GM23338 (cell line): ENCODE measurements at regions not wholly inside any gene's neighbourhood (a gene's known extent, or its start where the extent isn't known, plus 50 kb on each side); places are given as distances from the start of the nearest gene placed in this dataset.

Experiments used
- ATAC-seq: fragments of 200-7000 bp; cut with Tn5 transposase; 3 replicates; pipeline ENCODE4 v1.9.1; 2020
- DNase-seq: peaks from one replicate; pipeline ENCODE4 v3.0.0-alpha.2; 2015; ENCODE audit warnings: low spot score
- H2AFZ ChIP-seq: fragments of 200-600 bp; sonication (generic); 2 replicates; pipeline ENCODE4 v1.8.0; 2016; ENCODE audit warnings: antibody characterized with exemption, mild to moderate bottlenecking, moderate library complexity
- H3F3A ChIP-seq: fragments of 200-600 bp; sonication (generic); replicated peaks from 2 replicates; pipeline ENCODE4 v1.8.0; 2017; ENCODE audit warnings: antibody characterized with exemption, mixed run types, low read depth
- H3K27ac ChIP-seq: fragments of 200-600 bp; sonication (generic); 2 replicates; pipeline ENCODE4 v1.6.1; 2016; ENCODE audit warnings: low read depth
- H3K27me3 ChIP-seq: fragments of 200-600 bp; sonication (generic); 2 replicates; pipeline ENCODE4 v1.8.0; 2016; ENCODE audit warnings: mild to moderate bottlenecking, mixed run types, moderate library complexity; ENCODE audit not compliant: insufficient read depth
- H3K36me3 ChIP-seq: fragments of 200-600 bp; sonication (generic); 2 replicates; pipeline ENCODE4 v1.8.0; 2016; ENCODE audit warnings: mild to moderate bottlenecking; ENCODE audit not compliant: insufficient read depth
- H3K4me1 ChIP-seq: fragments of 200-600 bp; sonication (generic); 2 replicates; pipeline ENCODE4 v1.8.0; 2016; ENCODE audit warnings: mild to moderate bottlenecking, moderate library complexity; ENCODE audit not compliant: insufficient read depth
- H3K4me2 ChIP-seq: fragments of 200-600 bp; sonication (generic); 2 replicates; pipeline ENCODE4 v1.7.1; 2017; ENCODE audit warnings: mixed run types
- H3K4me3 ChIP-seq: fragments of 200-600 bp; sonication (generic); 2 replicates; pipeline ENCODE4 v1.6.1; 2016; ENCODE audit warnings: mixed run types
- H3K79me2 ChIP-seq: fragments of 200-600 bp; sonication (generic); replicated peaks from 2 replicates; pipeline ENCODE4 v1.8.0; 2017; ENCODE audit warnings: mild to moderate bottlenecking; ENCODE audit not compliant: insufficient read depth
- H3K9me2 ChIP-seq: fragments of 200-600 bp; sonication (generic); 2 replicates; pipeline ENCODE4 v1.8.0; 2017; ENCODE audit not compliant: insufficient read depth
- H4K20me1 ChIP-seq: fragments of 200-600 bp; sonication (generic); replicated peaks from 2 replicates; pipeline ENCODE4 v1.8.0; 2017; ENCODE audit warnings: mild to moderate bottlenecking; ENCODE audit not compliant: insufficient read depth
- H3K27ac Mint-ChIP-seq: 2 replicates; pipeline ENCODE4 v1.8.0; 2020; ENCODE audit warnings: inconsistent platforms, mild to moderate bottlenecking, moderate library complexity, mixed read lengths
- H3K27me3 Mint-ChIP-seq: 3 replicates; pipeline ENCODE4 v1.8.0; 2022; ENCODE audit warnings: low read depth, mild to moderate bottlenecking, moderate library complexity, mixed read lengths, inconsistent platforms; ENCODE audit not compliant: insufficient read depth, poor library complexity
- H3K36me3 Mint-ChIP-seq: 3 replicates; pipeline ENCODE4 v1.8.0; 2021; ENCODE audit warnings: low read depth, mild to moderate bottlenecking, inconsistent platforms, moderate library complexity, mixed read lengths
- H3K4me1 Mint-ChIP-seq: 3 replicates; pipeline ENCODE4 v1.8.0; 2020; ENCODE audit warnings: mild to moderate bottlenecking, inconsistent platforms, mixed read lengths
- H3K4me3 Mint-ChIP-seq: 3 replicates; pipeline ENCODE4 v1.8.0; 2021; ENCODE audit warnings: moderate library complexity, mild to moderate bottlenecking, inconsistent platforms, mixed read lengths
- H3K9me3 Mint-ChIP-seq: 3 replicates; pipeline ENCODE4 v1.8.0; 2020; ENCODE audit warnings: moderate library complexity, mild to moderate bottlenecking, inconsistent platforms, mixed read lengths
- CREB1 ChIP-seq: fragments of 250-450 bp; sonication (Bioruptor Pico); IDR thresholded peaks from 2 replicates; pipeline ENCODE4 v1.5.0; 2020; ENCODE audit warnings: low read depth, mild to moderate bottlenecking, moderate library complexity
- EZH2 ChIP-seq: fragments of 200-600 bp; sonication (generic); IDR thresholded peaks from one replicate; pipeline ENCODE4 v1.8.0; 2017; ENCODE audit warnings: antibody characterized with exemption, mild to moderate bottlenecking, low read depth; ENCODE audit not compliant: unreplicated experiment
- EZH2phosphoT487 ChIP-seq: fragments of 200-600 bp; sonication (generic); IDR thresholded peaks from one replicate; pipeline ENCODE4 v1.8.1; 2018; ENCODE audit warnings: antibody characterized with exemption; ENCODE audit not compliant: unreplicated experiment
- JUNB ChIP-seq: IDR thresholded peaks from one replicate; pipeline ENCODE4 v1.6.1; 2016; ENCODE audit warnings: antibody characterized with exemption; ENCODE audit not compliant: unreplicated experiment
- NANOG ChIP-seq: IDR thresholded peaks from 2 replicates; pipeline ENCODE4 v1.6.1; 2016; ENCODE audit warnings: antibody characterized with exemption, borderline replicate concordance
- POLR2AphosphoS5 ChIP-seq: IDR thresholded peaks from 2 replicates; pipeline ENCODE4 v1.6.1; 2016; ENCODE audit warnings: antibody characterized with exemption, low read depth
- STAT1 ChIP-seq: IDR thresholded peaks from one replicate; pipeline ENCODE4 v1.6.1; 2016; ENCODE audit warnings: antibody characterized with exemption; ENCODE audit not compliant: unreplicated experiment
- ZNF114 ChIP-seq: fragments of 250-450 bp; sonication (Bioruptor Pico); IDR thresholded peaks from 2 replicates; pipeline ENCODE4 v1.5.0; 2020; ENCODE audit warnings: mild to moderate bottlenecking, moderate library complexity
- ZNF331 ChIP-seq: fragments of 250-450 bp; sonication (Bioruptor Pico); IDR thresholded peaks from 2 replicates; pipeline ENCODE4 v1.5.0; 2020; ENCODE audit warnings: low read depth, mild to moderate bottlenecking, moderate library complexity
- TF ChIP-seq, protein P1 (sequence below): IDR thresholded peaks from 2 replicates; pipeline ENCODE4 v1.6.1; 2016; ENCODE audit warnings: antibody characterized with exemption
- TF ChIP-seq, protein P2 (sequence below): IDR thresholded peaks from one replicate; pipeline ENCODE4 v1.6.1; 2018; ENCODE audit warnings: antibody characterized with exemption; ENCODE audit not compliant: unreplicated experiment
- TF ChIP-seq, protein P3 (sequence below), 2 experiments: fragments of 200-600 bp in 1 of 2; sonication (generic) in 1 of 2; conservative IDR thresholded peaks; 2 replicates each; pipeline versions ENCODE4 v1.5.1 to v1.6.1; 2016 to 2017; ENCODE audit warnings: antibody characterized with exemption in 2 of 2, low read depth in 2 of 2, mild to moderate bottlenecking in 2 of 2, moderate library complexity in 1 of 2
- TF ChIP-seq, protein P4 (sequence below): fragments of 250-450 bp; sonication (Bioruptor Pico); IDR thresholded peaks from 2 replicates; pipeline ENCODE4 v1.5.0; 2020; ENCODE audit warnings: mild to moderate bottlenecking, moderate library complexity

DNA sequence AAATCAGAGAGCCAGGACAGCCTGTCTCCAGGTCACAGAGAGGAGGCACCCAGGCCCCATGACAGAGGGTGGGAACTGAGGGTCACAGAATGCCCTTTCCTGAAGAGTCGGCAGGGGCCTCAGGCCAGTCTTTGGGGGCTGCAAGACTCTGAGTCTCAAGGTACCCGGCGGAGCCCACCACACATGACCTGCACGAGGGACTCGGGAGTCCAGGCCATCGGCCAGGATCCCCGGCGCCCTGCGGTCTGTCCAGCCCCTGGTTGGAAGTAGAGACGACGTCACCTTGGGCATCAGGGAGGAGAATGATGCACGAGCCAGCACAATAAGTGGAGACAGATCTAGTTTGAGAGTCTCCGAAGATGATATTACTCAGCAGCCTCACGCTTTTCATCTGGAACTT, 234.7 kb upstream of the SDK2 start:
- TF ChIP-seq, protein P1, sequence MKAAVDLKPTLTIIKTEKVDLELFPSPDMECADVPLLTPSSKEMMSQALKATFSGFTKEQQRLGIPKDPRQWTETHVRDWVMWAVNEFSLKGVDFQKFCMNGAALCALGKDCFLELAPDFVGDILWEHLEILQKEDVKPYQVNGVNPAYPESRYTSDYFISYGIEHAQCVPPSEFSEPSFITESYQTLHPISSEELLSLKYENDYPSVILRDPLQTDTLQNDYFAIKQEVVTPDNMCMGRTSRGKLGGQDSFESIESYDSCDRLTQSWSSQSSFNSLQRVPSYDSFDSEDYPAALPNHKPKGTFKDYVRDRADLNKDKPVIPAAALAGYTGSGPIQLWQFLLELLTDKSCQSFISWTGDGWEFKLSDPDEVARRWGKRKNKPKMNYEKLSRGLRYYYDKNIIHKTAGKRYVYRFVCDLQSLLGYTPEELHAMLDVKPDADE = no peak
- TF ChIP-seq, protein P2, sequence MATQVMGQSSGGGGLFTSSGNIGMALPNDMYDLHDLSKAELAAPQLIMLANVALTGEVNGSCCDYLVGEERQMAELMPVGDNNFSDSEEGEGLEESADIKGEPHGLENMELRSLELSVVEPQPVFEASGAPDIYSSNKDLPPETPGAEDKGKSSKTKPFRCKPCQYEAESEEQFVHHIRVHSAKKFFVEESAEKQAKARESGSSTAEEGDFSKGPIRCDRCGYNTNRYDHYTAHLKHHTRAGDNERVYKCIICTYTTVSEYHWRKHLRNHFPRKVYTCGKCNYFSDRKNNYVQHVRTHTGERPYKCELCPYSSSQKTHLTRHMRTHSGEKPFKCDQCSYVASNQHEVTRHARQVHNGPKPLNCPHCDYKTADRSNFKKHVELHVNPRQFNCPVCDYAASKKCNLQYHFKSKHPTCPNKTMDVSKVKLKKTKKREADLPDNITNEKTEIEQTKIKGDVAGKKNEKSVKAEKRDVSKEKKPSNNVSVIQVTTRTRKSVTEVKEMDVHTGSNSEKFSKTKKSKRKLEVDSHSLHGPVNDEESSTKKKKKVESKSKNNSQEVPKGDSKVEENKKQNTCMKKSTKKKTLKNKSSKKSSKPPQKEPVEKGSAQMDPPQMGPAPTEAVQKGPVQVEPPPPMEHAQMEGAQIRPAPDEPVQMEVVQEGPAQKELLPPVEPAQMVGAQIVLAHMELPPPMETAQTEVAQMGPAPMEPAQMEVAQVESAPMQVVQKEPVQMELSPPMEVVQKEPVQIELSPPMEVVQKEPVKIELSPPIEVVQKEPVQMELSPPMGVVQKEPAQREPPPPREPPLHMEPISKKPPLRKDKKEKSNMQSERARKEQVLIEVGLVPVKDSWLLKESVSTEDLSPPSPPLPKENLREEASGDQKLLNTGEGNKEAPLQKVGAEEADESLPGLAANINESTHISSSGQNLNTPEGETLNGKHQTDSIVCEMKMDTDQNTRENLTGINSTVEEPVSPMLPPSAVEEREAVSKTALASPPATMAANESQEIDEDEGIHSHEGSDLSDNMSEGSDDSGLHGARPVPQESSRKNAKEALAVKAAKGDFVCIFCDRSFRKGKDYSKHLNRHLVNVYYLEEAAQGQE = no peak
- TF ChIP-seq, protein P3, sequence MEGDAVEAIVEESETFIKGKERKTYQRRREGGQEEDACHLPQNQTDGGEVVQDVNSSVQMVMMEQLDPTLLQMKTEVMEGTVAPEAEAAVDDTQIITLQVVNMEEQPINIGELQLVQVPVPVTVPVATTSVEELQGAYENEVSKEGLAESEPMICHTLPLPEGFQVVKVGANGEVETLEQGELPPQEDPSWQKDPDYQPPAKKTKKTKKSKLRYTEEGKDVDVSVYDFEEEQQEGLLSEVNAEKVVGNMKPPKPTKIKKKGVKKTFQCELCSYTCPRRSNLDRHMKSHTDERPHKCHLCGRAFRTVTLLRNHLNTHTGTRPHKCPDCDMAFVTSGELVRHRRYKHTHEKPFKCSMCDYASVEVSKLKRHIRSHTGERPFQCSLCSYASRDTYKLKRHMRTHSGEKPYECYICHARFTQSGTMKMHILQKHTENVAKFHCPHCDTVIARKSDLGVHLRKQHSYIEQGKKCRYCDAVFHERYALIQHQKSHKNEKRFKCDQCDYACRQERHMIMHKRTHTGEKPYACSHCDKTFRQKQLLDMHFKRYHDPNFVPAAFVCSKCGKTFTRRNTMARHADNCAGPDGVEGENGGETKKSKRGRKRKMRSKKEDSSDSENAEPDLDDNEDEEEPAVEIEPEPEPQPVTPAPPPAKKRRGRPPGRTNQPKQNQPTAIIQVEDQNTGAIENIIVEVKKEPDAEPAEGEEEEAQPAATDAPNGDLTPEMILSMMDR (conservative IDR thresholded peaks at IDR 0.05; ENCODE audit: low read depth in 2 of 2) = no peak
- no peak for TF ChIP-seq EZH2phosphoT487
- TF ChIP-seq POLR2AphosphoS5 = no peak
- no peak for TF ChIP-seq STAT1
- TF ChIP-seq, protein P4, sequence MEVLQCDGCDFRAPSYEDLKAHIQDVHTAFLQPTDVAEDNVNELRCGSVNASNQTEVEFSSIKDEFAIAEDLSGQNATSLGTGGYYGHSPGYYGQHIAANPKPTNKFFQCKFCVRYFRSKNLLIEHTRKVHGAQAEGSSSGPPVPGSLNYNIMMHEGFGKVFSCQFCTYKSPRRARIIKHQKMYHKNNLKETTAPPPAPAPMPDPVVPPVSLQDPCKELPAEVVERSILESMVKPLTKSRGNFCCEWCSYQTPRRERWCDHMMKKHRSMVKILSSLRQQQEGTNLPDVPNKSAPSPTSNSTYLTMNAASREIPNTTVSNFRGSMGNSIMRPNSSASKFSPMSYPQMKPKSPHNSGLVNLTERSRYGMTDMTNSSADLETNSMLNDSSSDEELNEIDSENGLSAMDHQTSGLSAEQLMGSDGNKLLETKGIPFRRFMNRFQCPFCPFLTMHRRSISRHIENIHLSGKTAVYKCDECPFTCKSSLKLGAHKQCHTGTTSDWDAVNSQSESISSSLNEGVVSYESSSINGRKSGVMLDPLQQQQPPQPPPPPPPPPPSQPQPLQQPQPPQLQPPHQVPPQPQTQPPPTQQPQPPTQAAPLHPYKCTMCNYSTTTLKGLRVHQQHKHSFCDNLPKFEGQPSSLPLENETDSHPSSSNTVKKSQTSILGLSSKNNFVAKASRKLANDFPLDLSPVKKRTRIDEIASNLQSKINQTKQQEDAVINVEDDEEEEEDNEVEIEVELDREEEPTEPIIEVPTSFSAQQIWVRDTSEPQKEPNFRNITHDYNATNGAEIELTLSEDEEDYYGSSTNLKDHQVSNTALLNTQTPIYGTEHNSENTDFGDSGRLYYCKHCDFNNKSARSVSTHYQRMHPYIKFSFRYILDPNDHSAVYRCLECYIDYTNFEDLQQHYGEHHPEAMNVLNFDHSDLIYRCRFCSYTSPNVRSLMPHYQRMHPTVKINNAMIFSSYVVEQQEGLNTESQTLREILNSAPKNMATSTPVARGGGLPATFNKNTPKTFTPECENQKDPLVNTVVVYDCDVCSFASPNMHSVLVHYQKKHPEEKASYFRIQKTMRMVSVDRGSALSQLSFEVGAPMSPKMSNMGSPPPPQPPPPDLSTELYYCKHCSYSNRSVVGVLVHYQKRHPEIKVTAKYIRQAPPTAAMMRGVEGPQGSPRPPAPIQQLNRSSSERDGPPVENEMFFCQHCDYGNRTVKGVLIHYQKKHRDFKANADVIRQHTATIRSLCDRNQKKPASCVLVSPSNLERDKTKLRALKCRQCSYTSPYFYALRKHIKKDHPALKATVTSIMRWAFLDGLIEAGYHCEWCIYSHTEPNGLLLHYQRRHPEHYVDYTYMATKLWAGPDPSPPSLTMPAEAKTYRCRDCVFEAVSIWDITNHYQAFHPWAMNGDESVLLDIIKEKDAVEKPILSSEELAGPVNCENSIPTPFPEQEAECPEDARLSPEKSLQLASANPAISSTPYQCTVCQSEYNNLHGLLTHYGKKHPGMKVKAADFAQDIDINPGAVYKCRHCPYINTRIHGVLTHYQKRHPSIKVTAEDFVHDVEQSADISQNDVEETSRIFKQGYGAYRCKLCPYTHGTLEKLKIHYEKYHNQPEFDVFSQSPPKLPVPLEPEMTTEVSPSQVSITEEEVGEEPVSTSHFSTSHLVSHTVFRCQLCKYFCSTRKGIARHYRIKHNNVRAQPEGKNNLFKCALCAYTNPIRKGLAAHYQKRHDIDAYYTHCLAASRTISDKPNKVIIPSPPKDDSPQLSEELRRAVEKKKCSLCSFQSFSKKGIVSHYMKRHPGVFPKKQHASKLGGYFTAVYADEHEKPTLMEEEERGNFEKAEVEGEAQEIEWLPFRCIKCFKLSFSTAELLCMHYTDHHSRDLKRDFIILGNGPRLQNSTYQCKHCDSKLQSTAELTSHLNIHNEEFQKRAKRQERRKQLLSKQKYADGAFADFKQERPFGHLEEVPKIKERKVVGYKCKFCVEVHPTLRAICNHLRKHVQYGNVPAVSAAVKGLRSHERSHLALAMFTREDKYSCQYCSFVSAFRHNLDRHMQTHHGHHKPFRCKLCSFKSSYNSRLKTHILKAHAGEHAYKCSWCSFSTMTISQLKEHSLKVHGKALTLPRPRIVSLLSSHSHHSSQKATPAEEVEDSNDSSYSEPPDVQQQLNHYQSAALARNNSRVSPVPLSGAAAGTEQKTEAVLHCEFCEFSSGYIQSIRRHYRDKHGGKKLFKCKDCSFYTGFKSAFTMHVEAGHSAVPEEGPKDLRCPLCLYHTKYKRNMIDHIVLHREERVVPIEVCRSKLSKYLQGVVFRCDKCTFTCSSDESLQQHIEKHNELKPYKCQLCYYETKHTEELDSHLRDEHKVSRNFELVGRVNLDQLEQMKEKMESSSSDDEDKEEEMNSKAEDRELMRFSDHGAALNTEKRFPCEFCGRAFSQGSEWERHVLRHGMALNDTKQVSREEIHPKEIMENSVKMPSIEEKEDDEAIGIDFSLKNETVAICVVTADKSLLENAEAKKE = no peak
- no peak for TF ChIP-seq ZNF331 (CRISPR knock-in tag)
- TF ChIP-seq ZNF114 (CRISPR knock-in tag) = no peak
- no peak for TF ChIP-seq NANOG
- TF ChIP-seq EZH2 = no peak
- no peak for TF ChIP-seq CREB1 (CRISPR knock-in tag)
- TF ChIP-seq JUNB = no peak
- Histone ChIP-seq H4K20me1 (no peaks in the 10 kb centered on the region; the same call in 1 of the 2 replicates), H3K4me2 (no peak overlapping the region), H3K36me3 (no peaks in the 10 kb centered on the region), H3K27ac (no peak overlapping the region), H3K4me1 (no peaks in the 10 kb centered on the region), H3K27me3 (no peaks in the 10 kb centered on the region), H3K9me2 (no peaks in the 10 kb centered on the region), H3F3A (no peaks in the 10 kb centered on the region), H2AFZ (no peak overlapping the region), H3K4me3 (no peak overlapping the region), H3K79me2 (no peaks in the 10 kb centered on the region)
- Mint-ChIP-seq H3K9me3 (no peaks in the 10 kb centered on the region; the same call in 2 of the 3 replicates), H3K36me3 (no peaks in the 10 kb centered on the region), H3K4me3 (no peak overlapping the region), H3K27ac (no peak overlapping the region), H3K4me1 (no peaks in the 10 kb centered on the region), H3K27me3 (peaks cover 6% of the 10 kb centered on the region)
- DNase-seq (no peak), ATAC-seq (no peak)
